GM12878 (cell line): ENCODE measurements at regions not wholly inside any gene's neighbourhood (a gene's known extent, or its start where the extent isn't known, plus 50 kb on each side); places are given as distances from the start of the nearest gene placed in this dataset.

ENCODE experiments used
- ATAC-seq: fragments of 200-7000 bp; cut with Tn5 transposase; 3 replicates; pipeline ENCODE4 v1.9.1; 2020; ENCODE audit warnings: mild to moderate bottlenecking, moderate library complexity
- BruUV-seq: library from RNA; stranded (reverse); fragments of 400-500 nt; replicated peaks from 2 replicates; lab custom pipeline; 2021; lab: Mats Ljungman, UMichigan
- CTCF ChIA-PET: fragments of 300-600 bp; sonication (Branson Sonifier 250); formaldehyde crosslinking; extraction: SDS; loops from one replicate; lab custom pipeline; 2021; ENCODE audit warnings: inconsistent platforms; lab: Yijun Ruan, JAX
- POLR2A ChIA-PET: fragments of 350-600 bp; formaldehyde crosslinking; extraction: SDS; loops from one replicate; lab custom pipeline; 2021; ENCODE audit warnings: inconsistent platforms; lab: Charles Lee
- RAD21 ChIA-PET: fragments of 300-600 bp; sonication (Branson Sonifier 250); formaldehyde crosslinking; loops from one replicate; lab custom pipeline; 2023; ENCODE audit warnings: antibody characterized with exemption; ENCODE audit not compliant: unreplicated experiment; lab: Charles Lee
- SMC1A ChIA-PET: fragments of 300-600 bp; sonication (Branson Sonifier 250); formaldehyde crosslinking; loops from one replicate; lab custom pipeline; 2023; ENCODE audit not compliant: unreplicated experiment, uncharacterized antibody; lab: Charles Lee
- DNase-seq: peaks from one replicate; pipeline ENCODE4 v3.0.0-alpha.2; 2011; ENCODE audit warnings: low read depth, low spot score
- FAIRE-seq: peaks from 3 replicates; lab custom pipeline; 2011; peaks lifted over from hg19 to GRCh38; lab: Jason Lieb, UNC
- H2AFZ ChIP-seq: 2 replicates; pipeline ENCODE4 v1.6.0; 2011; ENCODE audit warnings: low read depth, low read length, control low read depth; ENCODE audit not compliant: control insufficient read depth
- H3K27ac ChIP-seq: 2 replicates; pipeline ENCODE4 v1.5.1; 2011; ENCODE audit warnings: control low read depth; ENCODE audit not compliant: control insufficient read depth, insufficient read depth
- H3K27me3 ChIP-seq, 2 experiments: replicated peaks in 1 of 2; 2 replicates each; pipeline versions ENCODE4 v1.6.0 to v1.6.1; 2011; ENCODE audit warnings: low read length in 1 of 2; ENCODE audit not compliant: control insufficient read depth in 2 of 2, insufficient read depth in 2 of 2
- H3K36me3 ChIP-seq, 2 experiments: 2 replicates each; pipeline ENCODE4 v1.5.1; 2011; ENCODE audit warnings: low read length in 1 of 2; ENCODE audit not compliant: control insufficient read depth in 2 of 2, insufficient read depth in 2 of 2
- H3K4me1 ChIP-seq: 2 replicates; pipeline ENCODE4 v1.6.1; 2011; ENCODE audit warnings: mild to moderate bottlenecking, low read length, moderate library complexity, mixed read lengths; ENCODE audit not compliant: control insufficient read depth, insufficient read depth
- H3K4me2 ChIP-seq: 2 replicates; pipeline ENCODE4 v1.6.0; 2011; ENCODE audit warnings: control low read depth; ENCODE audit not compliant: control insufficient read depth, insufficient read depth
- H3K4me3 ChIP-seq: fragments of 200-600 bp; sonication (generic); 2 replicates; pipeline ENCODE4 v1.5.1; 2016
- H3K79me2 ChIP-seq: 2 replicates; pipeline ENCODE4 v1.6.0; 2011; ENCODE audit warnings: low read length; ENCODE audit not compliant: control insufficient read depth, insufficient read depth
- H3K9ac ChIP-seq: 2 replicates; pipeline ENCODE4 v1.8.0; 2011; ENCODE audit warnings: low read length, control low read depth, mixed read lengths; ENCODE audit not compliant: control insufficient read depth, insufficient read depth
- H3K9me3 ChIP-seq: replicated peaks from 3 replicates; pipeline ENCODE4 v1.5.1; 2011; ENCODE audit warnings: mild to moderate bottlenecking, low read length; ENCODE audit not compliant: control insufficient read depth, insufficient read depth
- H4K20me1 ChIP-seq: 2 replicates; pipeline ENCODE4 v1.6.0; 2011; ENCODE audit not compliant: control insufficient read depth, insufficient read depth
- CBFB ChIP-seq: IDR thresholded peaks from 2 replicates; pipeline ENCODE4 v1.6.1; 2016; ENCODE audit warnings: antibody characterized with exemption, low read depth
- PRDM15 ChIP-seq: fragments of 450-650 bp; formaldehyde crosslinking; IDR thresholded peaks from 2 replicates; pipeline ENCODE4 v1.4.0; 2020; ENCODE audit warnings: mild to moderate bottlenecking, moderate library complexity
- RELA ChIP-seq: fragments of 450-650 bp; IDR thresholded peaks from 2 replicates; pipeline ENCODE4 v1.8.0; 2014; ENCODE audit warnings: borderline replicate concordance; ENCODE audit not compliant: partially characterized antibody
- ZBTB4 ChIP-seq: fragments of 450-650 bp; formaldehyde crosslinking; IDR thresholded peaks from 2 replicates; pipeline ENCODE4 v1.4.0; 2022; ENCODE audit warnings: mild to moderate bottlenecking, moderate library complexity
- ZNF592 ChIP-seq: fragments of 450-650 bp; IDR thresholded peaks from 2 replicates; pipeline ENCODE4 v1.6.1; 2017; ENCODE audit warnings: mild to moderate bottlenecking, moderate library complexity
- WGBS: methylation state at CpG from one replicate; pipeline ENCODE4 v1.1.6; 2016; ENCODE audit warnings: low lambda C conversion rate; ENCODE audit not compliant: insufficient replicate concordance, insufficient coverage; ENCODE audit errors: missing lambda C conversion rate; 5-methylcytosine and 5-hydroxymethylcytosine counted together
- in situ Hi-C: fragments of 300-500 bp; cut with MboI; formaldehyde crosslinking; loops from 9 replicates; pipeline ENCODE4 v1.14.3; 2018; ENCODE audit warnings: mixed read lengths
- intact Hi-C: fragments of 100-400 bp; cut with micrococcal nuclease; formaldehyde crosslinking; loops from one replicate; pipeline ENCODE4 v1.14.2; 2022; ENCODE audit not compliant: unreplicated experiment
- TF ChIP-seq, protein P1 (sequence below): IDR thresholded peaks from 2 replicates; pipeline ENCODE4 v1.6.1; 2011; ENCODE audit warnings: low read depth, mild to moderate bottlenecking, low read length, moderate library complexity, borderline replicate concordance; ENCODE audit errors: extremely low read depth
- TF ChIP-seq, protein P2 (sequence below): fragments of 450-650 bp; IDR thresholded peaks from 2 replicates; pipeline ENCODE4 v1.6.1; 2017; ENCODE audit warnings: low read depth, mild to moderate bottlenecking, moderate library complexity

GRCh38 chr13:86572115-86572514, 772.9 kb upstream of the SLITRK6 start (continued):
- TF ChIP-seq ZNF592, result no peak
- TF ChIP-seq, protein P1, sequence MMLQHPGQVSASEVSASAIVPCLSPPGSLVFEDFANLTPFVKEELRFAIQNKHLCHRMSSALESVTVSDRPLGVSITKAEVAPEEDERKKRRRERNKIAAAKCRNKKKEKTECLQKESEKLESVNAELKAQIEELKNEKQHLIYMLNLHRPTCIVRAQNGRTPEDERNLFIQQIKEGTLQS, result no peak

DNA sequence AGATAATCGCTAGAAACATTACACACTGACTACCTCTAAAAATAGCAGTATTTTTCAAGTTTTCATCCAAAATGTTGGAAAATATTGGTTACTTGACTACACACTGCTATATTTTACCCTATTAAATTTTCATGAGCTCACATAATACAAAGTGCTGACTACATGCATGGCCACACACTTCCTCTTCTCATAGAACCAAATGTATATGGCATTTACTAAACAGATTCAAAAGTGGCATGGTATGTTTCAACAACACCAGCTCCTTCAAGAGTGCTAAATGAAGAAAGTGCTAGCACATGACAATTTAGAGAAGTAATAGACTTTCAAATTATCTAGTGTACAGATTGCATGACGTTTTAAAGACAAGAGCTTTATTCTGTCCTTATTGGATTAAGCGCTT, 780.4 kb upstream of the SLITRK6 start:
- Histone ChIP-seq H3K9ac (no peak overlapping the region), H2AFZ (no peak overlapping the region), H3K79me2 (no peaks in the 10 kb centered on the region), H4K20me1 (no peaks in the 10 kb centered on the region), H3K36me3 (no peaks in the 10 kb centered on the region), H3K4me2 (no peak overlapping the region), H3K27ac (no peak overlapping the region), H3K4me1 (no peaks in the 10 kb centered on the region), H3K4me3 (no peak overlapping the region), H3K27me3 (no peaks in the 10 kb centered on the region), H3K9me3 (no peaks in the 10 kb centered on the region)
- ATAC-seq (no peak), FAIRE-seq (no peak), DNase-seq (no peak)
- RAD21 ChIA-PET, result no interaction called here
- CTCF ChIA-PET, result interaction anchor here (1.6 kb wide), 1 partner anchor 13 kb away, joined by 4 read pairs; no protein-coding TSS in a partner anchor
- WGBS, result 62% methylated on average over 3 of the region's 3 CpGs
- SMC1A ChIA-PET, result no interaction called here
- POLR2A ChIA-PET, result no interaction called here
- BruUV-seq, result no TSS peak
- intact Hi-C loops (no loop called here), in situ Hi-C loops (no loop called here)
- TF ChIP-seq ZBTB4 (no peak), CBFB (no peak), RELA (no peak), PRDM15 (CRISPR knock-in tag) (no peak)
- TF ChIP-seq, protein P2, sequence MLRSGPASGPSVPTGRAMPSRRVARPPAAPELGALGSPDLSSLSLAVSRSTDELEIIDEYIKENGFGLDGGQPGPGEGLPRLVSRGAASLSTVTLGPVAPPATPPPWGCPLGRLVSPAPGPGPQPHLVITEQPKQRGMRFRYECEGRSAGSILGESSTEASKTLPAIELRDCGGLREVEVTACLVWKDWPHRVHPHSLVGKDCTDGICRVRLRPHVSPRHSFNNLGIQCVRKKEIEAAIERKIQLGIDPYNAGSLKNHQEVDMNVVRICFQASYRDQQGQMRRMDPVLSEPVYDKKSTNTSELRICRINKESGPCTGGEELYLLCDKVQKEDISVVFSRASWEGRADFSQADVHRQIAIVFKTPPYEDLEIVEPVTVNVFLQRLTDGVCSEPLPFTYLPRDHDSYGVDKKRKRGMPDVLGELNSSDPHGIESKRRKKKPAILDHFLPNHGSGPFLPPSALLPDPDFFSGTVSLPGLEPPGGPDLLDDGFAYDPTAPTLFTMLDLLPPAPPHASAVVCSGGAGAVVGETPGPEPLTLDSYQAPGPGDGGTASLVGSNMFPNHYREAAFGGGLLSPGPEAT, result no peak
